ENCODE measurements at regions not wholly inside any gene's neighbourhood (a gene's known extent, or its start where the extent isn't known, plus 50 kb on each side); places are given as distances from the start of the nearest gene placed in this dataset.
"Not testable (repeated sequence)": the region's sequence is repeated elsewhere in the genome, so short reads cannot be mapped to it uniquely, and the experiment has no call there.

GRCh38 chr5:174925586-174925985 is 201.2 kb downstream of the MSX2 start:
- Histone ChIP-seq H3K4me3 (ENCODE audit: low read length in 2 of 2) (no peak overlapping the region), H3K27me3 (ENCODE audit: control insufficient read depth in 2 of 2, insufficient read depth in 2 of 2, low read length in 2 of 2) (no peaks in the 10 kb centered on the region), H3K4me1 (ENCODE audit: control insufficient read depth in 2 of 2, insufficient read depth in 2 of 2, low read length in 2 of 2) (no peaks in the 10 kb centered on the region), H3K9me3 (ENCODE audit: control insufficient read depth in 2 of 2, low read length in 2 of 2) (no peaks in the 10 kb centered on the region), H3K36me3 (ENCODE audit: control insufficient read depth in 2 of 2, insufficient read depth in 2 of 2, low read length in 2 of 2) (no peaks in the 10 kb centered on the region), H3K9ac (ENCODE audit: low read depth in 1 of 2, low read length in 2 of 2) (no peak overlapping the region), H3K27ac (ENCODE audit: low read depth in 2 of 2, low read length in 2 of 2) (no peak overlapping the region)

GRCh38 chr5:174922955-174923354 is 198.6 kb downstream of the MSX2 start:
- no peaks in the 10 kb centered on the region for H3K4me1 ChIP-seq (ENCODE audit: control insufficient read depth in 2 of 2, insufficient read depth in 2 of 2, low read length in 2 of 2)
- no peak overlapping the region for H3K27ac ChIP-seq (ENCODE audit: low read depth in 2 of 2, low read length in 2 of 2)
- no peak overlapping the region for H3K9ac ChIP-seq (ENCODE audit: low read depth in 1 of 2, low read length in 2 of 2)
- H3K27me3 ChIP-seq (ENCODE audit: control insufficient read depth in 2 of 2, insufficient read depth in 2 of 2, low read length in 2 of 2): no peaks in the 10 kb centered on the region
- H3K4me3 ChIP-seq (ENCODE audit: low read length in 2 of 2): no peak overlapping the region
- no peaks in the 10 kb centered on the region for H3K9me3 ChIP-seq (ENCODE audit: control insufficient read depth in 2 of 2, low read length in 2 of 2)
- H3K36me3 ChIP-seq (ENCODE audit: control insufficient read depth in 2 of 2, insufficient read depth in 2 of 2, low read length in 2 of 2): no peaks in the 10 kb centered on the region

- Histone ChIP-seq H3K27me3 (ENCODE audit: control insufficient read depth in 2 of 2, insufficient read depth in 2 of 2, low read length in 2 of 2) (no peaks in the 10 kb centered on the region), H3K9me3 (ENCODE audit: control insufficient read depth in 2 of 2, low read length in 2 of 2) (no peaks in the 10 kb centered on the region), H3K27ac (ENCODE audit: low read depth in 2 of 2, low read length in 2 of 2) (no peak overlapping the region), H3K4me1 (ENCODE audit: control insufficient read depth in 2 of 2, insufficient read depth in 2 of 2, low read length in 2 of 2) (no peaks in the 10 kb centered on the region), H3K9ac (ENCODE audit: low read depth in 1 of 2, low read length in 2 of 2) (no peak overlapping the region), H3K36me3 (ENCODE audit: control insufficient read depth in 2 of 2, insufficient read depth in 2 of 2, low read length in 2 of 2) (no peaks in the 10 kb centered on the region), H3K4me3 (ENCODE audit: low read length in 2 of 2) (no peak overlapping the region)
These were observed 196.6 kb downstream of the MSX2 start for GRCh38 chr5:174920906-174921550.

GRCh38 chr5:174919351-174919750 is 195.0 kb downstream of the MSX2 start:
- no peak overlapping the region for H3K4me3 ChIP-seq (ENCODE audit: low read length in 2 of 2)
- no peaks in the 10 kb centered on the region for H3K9me3 ChIP-seq (ENCODE audit: control insufficient read depth in 2 of 2, low read length in 2 of 2)
- no peak overlapping the region for H3K27ac ChIP-seq (ENCODE audit: low read depth in 2 of 2, low read length in 2 of 2)
- no peaks in the 10 kb centered on the region for H3K27me3 ChIP-seq (ENCODE audit: control insufficient read depth in 2 of 2, insufficient read depth in 2 of 2, low read length in 2 of 2)
- no peaks in the 10 kb centered on the region for H3K4me1 ChIP-seq (ENCODE audit: control insufficient read depth in 2 of 2, insufficient read depth in 2 of 2, low read length in 2 of 2)
- no peak overlapping the region for H3K9ac ChIP-seq (ENCODE audit: low read depth in 1 of 2, low read length in 2 of 2)
- no peaks in the 10 kb centered on the region for H3K36me3 ChIP-seq (ENCODE audit: control insufficient read depth in 2 of 2, insufficient read depth in 2 of 2, low read length in 2 of 2)

- Histone ChIP-seq H3K9ac (ENCODE audit: low read depth in 1 of 2, low read length in 2 of 2) (no peak overlapping the region), H3K36me3 (ENCODE audit: control insufficient read depth in 2 of 2, insufficient read depth in 2 of 2, low read length in 2 of 2) (no peaks in the 10 kb centered on the region), H3K4me3 (ENCODE audit: low read length in 2 of 2) (no peak overlapping the region), H3K27me3 (ENCODE audit: control insufficient read depth in 2 of 2, insufficient read depth in 2 of 2, low read length in 2 of 2) (no peaks in the 10 kb centered on the region), H3K9me3 (ENCODE audit: control insufficient read depth in 2 of 2, low read length in 2 of 2) (no peaks in the 10 kb centered on the region), H3K27ac (ENCODE audit: low read depth in 2 of 2, low read length in 2 of 2) (no peak overlapping the region), H3K4me1 (ENCODE audit: control insufficient read depth in 2 of 2, insufficient read depth in 2 of 2, low read length in 2 of 2) (no peaks in the 10 kb centered on the region)
These were observed 194.3 kb downstream of the MSX2 start for GRCh38 chr5:174918655-174919054.

GRCh38 chr5:174917976-174918554 is 193.7 kb downstream of the MSX2 start:
- Histone ChIP-seq H3K27ac (ENCODE audit: low read depth in 2 of 2, low read length in 2 of 2) (no peak overlapping the region), H3K36me3 (ENCODE audit: control insufficient read depth in 2 of 2, insufficient read depth in 2 of 2, low read length in 2 of 2) (no peaks in the 10 kb centered on the region), H3K4me1 (ENCODE audit: control insufficient read depth in 2 of 2, insufficient read depth in 2 of 2, low read length in 2 of 2) (no peaks in the 10 kb centered on the region), H3K9me3 (ENCODE audit: control insufficient read depth in 2 of 2, low read length in 2 of 2) (no peaks in the 10 kb centered on the region), H3K27me3 (ENCODE audit: control insufficient read depth in 2 of 2, insufficient read depth in 2 of 2, low read length in 2 of 2) (no peaks in the 10 kb centered on the region), H3K4me3 (ENCODE audit: low read length in 2 of 2) (no peak overlapping the region), H3K9ac (ENCODE audit: low read depth in 1 of 2, low read length in 2 of 2) (no peak overlapping the region)

GRCh38 chr5:174917435-174917834 is 193.1 kb downstream of the MSX2 start:
- H3K4me3 ChIP-seq (ENCODE audit: low read length in 2 of 2); H3K27ac ChIP-seq (ENCODE audit: low read depth in 2 of 2, low read length in 2 of 2); H3K9ac ChIP-seq (ENCODE audit: low read depth in 1 of 2, low read length in 2 of 2); H3K27me3 ChIP-seq (ENCODE audit: control insufficient read depth in 2 of 2, insufficient read depth in 2 of 2, low read length in 2 of 2); H3K9me3 ChIP-seq (ENCODE audit: control insufficient read depth in 2 of 2, low read length in 2 of 2); H3K4me1 ChIP-seq (ENCODE audit: control insufficient read depth in 2 of 2, insufficient read depth in 2 of 2, low read length in 2 of 2); H3K36me3 ChIP-seq (ENCODE audit: control insufficient read depth in 2 of 2, insufficient read depth in 2 of 2, low read length in 2 of 2): not testable (repeated sequence)

- not testable (repeated sequence) for H3K9ac ChIP-seq (ENCODE audit: low read depth in 1 of 2, low read length in 2 of 2); H3K9me3 ChIP-seq (ENCODE audit: control insufficient read depth in 2 of 2, low read length in 2 of 2); H3K27ac ChIP-seq (ENCODE audit: low read depth in 2 of 2, low read length in 2 of 2); H3K27me3 ChIP-seq (ENCODE audit: control insufficient read depth in 2 of 2, insufficient read depth in 2 of 2, low read length in 2 of 2); H3K4me3 ChIP-seq (ENCODE audit: low read length in 2 of 2); H3K36me3 ChIP-seq (ENCODE audit: control insufficient read depth in 2 of 2, insufficient read depth in 2 of 2, low read length in 2 of 2); H3K4me1 ChIP-seq (ENCODE audit: control insufficient read depth in 2 of 2, insufficient read depth in 2 of 2, low read length in 2 of 2)
These were observed 192.5 kb downstream of the MSX2 start for GRCh38 chr5:174916924-174917323.

- Histone ChIP-seq H3K36me3 (ENCODE audit: control insufficient read depth in 2 of 2, insufficient read depth in 2 of 2, low read length in 2 of 2) (no peaks in the 10 kb centered on the region), H3K27me3 (ENCODE audit: control insufficient read depth in 2 of 2, insufficient read depth in 2 of 2, low read length in 2 of 2) (no peaks in the 10 kb centered on the region), H3K4me1 (ENCODE audit: control insufficient read depth in 2 of 2, insufficient read depth in 2 of 2, low read length in 2 of 2) (no peaks in the 10 kb centered on the region), H3K4me3 (ENCODE audit: low read length in 2 of 2) (no peak overlapping the region), H3K9ac (ENCODE audit: low read depth in 1 of 2, low read length in 2 of 2) (no peak overlapping the region), H3K9me3 (ENCODE audit: control insufficient read depth in 2 of 2, low read length in 2 of 2) (no peaks in the 10 kb centered on the region), H3K27ac (ENCODE audit: low read depth in 2 of 2, low read length in 2 of 2) (no peak overlapping the region)
These were observed 191.8 kb downstream of the MSX2 start for GRCh38 chr5:174916227-174916626.

- Histone ChIP-seq H3K9ac (ENCODE audit: low read depth in 1 of 2, low read length in 2 of 2) (no peak overlapping the region), H3K4me3 (ENCODE audit: low read length in 2 of 2) (no peak overlapping the region), H3K9me3 (ENCODE audit: control insufficient read depth in 2 of 2, low read length in 2 of 2) (no peaks in the 10 kb centered on the region), H3K4me1 (ENCODE audit: control insufficient read depth in 2 of 2, insufficient read depth in 2 of 2, low read length in 2 of 2) (peaks cover 0 to 2% of the 10 kb centered on the region in 2 donors), H3K27ac (ENCODE audit: low read depth in 2 of 2, low read length in 2 of 2) (no peak overlapping the region), H3K27me3 (ENCODE audit: control insufficient read depth in 2 of 2, insufficient read depth in 2 of 2, low read length in 2 of 2) (no peaks in the 10 kb centered on the region), H3K36me3 (ENCODE audit: control insufficient read depth in 2 of 2, insufficient read depth in 2 of 2, low read length in 2 of 2) (no peaks in the 10 kb centered on the region)
These were observed 186.7 kb downstream of the MSX2 start for GRCh38 chr5:174911118-174911517.
